CD14-positive monocyte (primary cell): ENCODE measurements at regions not wholly inside any gene's neighbourhood (a gene's known extent, or its start where the extent isn't known, plus 50 kb on each side); places are given as distances from the start of the nearest gene placed in this dataset.

Experiments
- DNase-seq, 3 donors: peaks; one replicate each; pipeline ENCODE4 v3.0.0-alpha.2; 2011 to 2022
- H2AFZ ChIP-seq: 2 replicates; pipeline ENCODE4 v1.6.0; 2012; ENCODE audit warnings: mild to moderate bottlenecking, low read depth, low read length, inconsistent platforms; ENCODE audit not compliant: insufficient read depth, poor library complexity, severe bottlenecking
- H3K27ac ChIP-seq, 2 donors: 1 replicate in 1 of 2; 2 replicates in 1 of 2; pipeline ENCODE4 v1.5.1; 2012 to 2013; ENCODE audit warnings: low read length in 2 of 2, control low read depth in 1 of 2, inconsistent platforms in 1 of 2, low read depth in 1 of 2, mild to moderate bottlenecking in 1 of 2
- H3K27me3 ChIP-seq, 2 donors: one replicate each; pipeline versions ENCODE4 v1.6.0 to v1.6.1; 2011 to 2013; ENCODE audit warnings: low read length in 2 of 2; ENCODE audit not compliant: control insufficient read depth in 2 of 2, insufficient read depth in 2 of 2
- H3K36me3 ChIP-seq, 2 donors: replicated peaks in 1 of 2; 1 replicate in 1 of 2; 2 replicates in 1 of 2; pipeline versions ENCODE4 v1.5.1 to v1.6.1; 2012 to 2013; ENCODE audit warnings: low read length in 2 of 2, control low read depth in 1 of 2, inconsistent platforms in 1 of 2, mild to moderate bottlenecking in 1 of 2; ENCODE audit not compliant: insufficient read depth in 2 of 2, control insufficient read depth in 1 of 2
- H3K4me1 ChIP-seq, 2 donors: 1 replicate in 1 of 2; 2 replicates in 1 of 2; pipeline versions ENCODE4 v1.5.1 to v1.6.1; 2012 to 2013; ENCODE audit warnings: low read length in 2 of 2, control low read depth in 1 of 2, inconsistent platforms in 1 of 2, mild to moderate bottlenecking in 1 of 2, moderate library complexity in 1 of 2; ENCODE audit not compliant: insufficient read depth in 2 of 2, control insufficient read depth in 1 of 2
- H3K4me2 ChIP-seq: replicated peaks from 2 replicates; pipeline ENCODE3; 2012; ENCODE audit warnings: low read length, moderate library complexity, mild to moderate bottlenecking; ENCODE audit not compliant: poor library complexity, severe bottlenecking; ENCODE audit errors: extremely low read depth
- H3K4me3 ChIP-seq, 3 experiments: fragments of 200-600 bp in 1 of 3; sonication (generic) in 1 of 3; replicated peaks in 1 of 3; 1 replicate in 2 of 3; 2 replicates in 1 of 3; pipeline ENCODE4 v1.5.1; 2011 to 2013; ENCODE audit warnings: low read length in 3 of 3, mild to moderate bottlenecking in 3 of 3, control low read depth in 2 of 3, low read depth in 2 of 3, inconsistent platforms in 1 of 3, moderate library complexity in 1 of 3
- H3K79me2 ChIP-seq: 2 replicates; pipeline ENCODE4 v1.6.0; 2012; ENCODE audit warnings: mild to moderate bottlenecking, control low read depth, inconsistent platforms, low read length, moderate library complexity; ENCODE audit not compliant: insufficient read depth
- H3K9ac ChIP-seq: 2 replicates; pipeline ENCODE4 v1.6.0; 2017; ENCODE audit warnings: low read length, mild to moderate bottlenecking; ENCODE audit not compliant: insufficient read depth, poor library complexity, severe bottlenecking
- H3K9me3 ChIP-seq, 2 donors: replicated peaks in 1 of 2; 1 replicate in 1 of 2; 2 replicates in 1 of 2; pipeline versions ENCODE4 v1.5.1 to v1.6.1; 2012 to 2013; ENCODE audit warnings: low read length in 2 of 2, control low read depth in 1 of 2; ENCODE audit not compliant: control insufficient read depth in 1 of 2, insufficient read depth in 1 of 2
- H4K20me1 ChIP-seq: 2 replicates; pipeline ENCODE4 v1.6.0; 2012; ENCODE audit warnings: mild to moderate bottlenecking, low read length, control low read depth, moderate library complexity; ENCODE audit not compliant: insufficient read depth
- H3K27ac Mint-ChIP-seq, 7 donors: one replicate each; pipeline ENCODE4 v1.8.0; 2020; ENCODE audit warnings: mild to moderate bottlenecking in 7 of 7, mixed read lengths in 7 of 7, moderate library complexity in 6 of 7, inconsistent platforms in 2 of 7
- H3K27me3 Mint-ChIP-seq, 3 donors: one replicate each; pipeline ENCODE4 v1.8.0; 2021 to 2022; ENCODE audit warnings: low read depth in 3 of 3, mild to moderate bottlenecking in 3 of 3, mixed read lengths in 3 of 3, moderate library complexity in 3 of 3, inconsistent platforms in 1 of 3
- H3K36me3 Mint-ChIP-seq, 2 donors: one replicate each; pipeline ENCODE4 v1.8.0; 2020; ENCODE audit warnings: mixed read lengths in 2 of 2, inconsistent platforms in 1 of 2, mild to moderate bottlenecking in 1 of 2
- H3K4me1 Mint-ChIP-seq: one replicate; pipeline ENCODE4 v1.8.0; 2020; ENCODE audit warnings: mild to moderate bottlenecking, mixed read lengths
- H3K4me3 Mint-ChIP-seq, 2 donors: one replicate each; pipeline ENCODE4 v1.8.0; 2020; ENCODE audit warnings: mild to moderate bottlenecking in 2 of 2, mixed read lengths in 2 of 2, moderate library complexity in 1 of 2
- H3K9me3 Mint-ChIP-seq, 7 donors: one replicate each; pipeline ENCODE4 v1.8.0; 2020 to 2022; ENCODE audit warnings: mixed read lengths in 7 of 7, mild to moderate bottlenecking in 6 of 7, moderate library complexity in 6 of 7, inconsistent platforms in 2 of 7
- WGBS: methylation state at CpG from one replicate; pipeline ENCODE4 v1.1.5; 2013; ENCODE audit warnings: missing lambda C conversion rate; ENCODE audit not compliant: insufficient coverage; 5-methylcytosine and 5-hydroxymethylcytosine counted together
- intact Hi-C, 2 donors: fragments of 100-400 bp; cut with micrococcal nuclease; formaldehyde crosslinking; loops; one replicate each; pipeline versions ENCODE4 v1.15.0 to v1.15.1; 2023
- TF ChIP-seq, protein P1 (sequence below): fragments of 200-600 bp; IDR thresholded peaks from one replicate; pipeline ENCODE4 v1.8.0; 2022; ENCODE audit warnings: antibody characterized with exemption, mild to moderate bottlenecking

DNA sequence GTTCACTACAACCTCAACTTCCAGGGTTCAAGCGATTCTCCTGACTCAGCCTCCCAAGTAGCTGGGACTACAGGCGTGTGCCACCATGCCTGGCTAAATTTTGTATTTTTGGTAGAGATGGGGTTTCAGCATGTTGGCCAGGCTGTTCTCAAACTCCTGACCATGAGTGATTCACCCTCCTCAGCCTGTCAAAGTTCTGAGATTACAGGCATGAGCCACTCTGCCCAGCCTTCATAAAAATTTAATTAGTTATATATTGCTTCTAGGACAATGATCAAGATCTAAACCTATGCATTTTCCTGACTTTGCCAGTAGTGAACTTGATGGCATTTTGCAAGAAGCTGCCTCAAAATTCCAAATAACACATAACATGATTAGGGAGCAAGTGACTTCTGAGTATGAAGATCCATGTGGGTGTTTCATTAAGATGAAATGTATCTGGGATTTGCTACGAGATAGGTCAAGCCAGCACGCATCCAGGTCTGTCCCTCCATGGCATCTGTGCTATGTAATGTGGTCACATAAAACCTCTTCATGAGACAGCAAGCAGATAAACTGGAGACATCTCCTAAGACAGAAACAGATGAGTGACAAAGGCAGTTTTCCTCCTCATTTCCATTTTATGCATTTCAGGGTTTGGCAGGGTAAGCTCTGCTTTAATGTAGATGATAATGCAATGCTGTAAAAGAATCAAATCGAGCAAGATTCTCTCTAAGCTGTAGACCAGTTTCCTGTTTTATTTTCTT lies 319.4 kb upstream of the ATP2B1 start:
- H3K27ac ChIP-seq: no peak overlapping the region
- no peaks in the 10 kb centered on the region for H3K4me1 ChIP-seq
- no peak overlapping the region for H3K4me3 ChIP-seq
- H4K20me1 ChIP-seq: no peaks in the 10 kb centered on the region
- H3K27me3 ChIP-seq: no peaks in the 10 kb centered on the region
- H3K4me3 Mint-ChIP-seq: no peak overlapping the region
- no peaks in the 10 kb centered on the region for H3K9me3 ChIP-seq
- no peaks in the 10 kb centered on the region for H3K36me3 ChIP-seq
- H3K36me3 Mint-ChIP-seq: no peaks in the 10 kb centered on the region
- peaks cover 0 to 2% (median 0%) of the 10 kb centered on the region in 7 donors for H3K9me3 Mint-ChIP-seq
- DNase-seq: no peak
- no peak overlapping the region for H3K27ac Mint-ChIP-seq
- no peak overlapping the region for H3K4me2 ChIP-seq
- no peaks in the 10 kb centered on the region for H3K4me1 Mint-ChIP-seq
- intact Hi-C loops: no loop called here
- no peaks in the 10 kb centered on the region for H3K27me3 Mint-ChIP-seq
- no peaks in the 10 kb centered on the region for H3K79me2 ChIP-seq
- no peak overlapping the region for H3K9ac ChIP-seq
- TF ChIP-seq, protein P1, sequence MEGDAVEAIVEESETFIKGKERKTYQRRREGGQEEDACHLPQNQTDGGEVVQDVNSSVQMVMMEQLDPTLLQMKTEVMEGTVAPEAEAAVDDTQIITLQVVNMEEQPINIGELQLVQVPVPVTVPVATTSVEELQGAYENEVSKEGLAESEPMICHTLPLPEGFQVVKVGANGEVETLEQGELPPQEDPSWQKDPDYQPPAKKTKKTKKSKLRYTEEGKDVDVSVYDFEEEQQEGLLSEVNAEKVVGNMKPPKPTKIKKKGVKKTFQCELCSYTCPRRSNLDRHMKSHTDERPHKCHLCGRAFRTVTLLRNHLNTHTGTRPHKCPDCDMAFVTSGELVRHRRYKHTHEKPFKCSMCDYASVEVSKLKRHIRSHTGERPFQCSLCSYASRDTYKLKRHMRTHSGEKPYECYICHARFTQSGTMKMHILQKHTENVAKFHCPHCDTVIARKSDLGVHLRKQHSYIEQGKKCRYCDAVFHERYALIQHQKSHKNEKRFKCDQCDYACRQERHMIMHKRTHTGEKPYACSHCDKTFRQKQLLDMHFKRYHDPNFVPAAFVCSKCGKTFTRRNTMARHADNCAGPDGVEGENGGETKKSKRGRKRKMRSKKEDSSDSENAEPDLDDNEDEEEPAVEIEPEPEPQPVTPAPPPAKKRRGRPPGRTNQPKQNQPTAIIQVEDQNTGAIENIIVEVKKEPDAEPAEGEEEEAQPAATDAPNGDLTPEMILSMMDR: no peak
- no peak overlapping the region for H2AFZ ChIP-seq
- WGBS: no CpG with 5 or more reads among the region's 5 CpGs

DNA sequence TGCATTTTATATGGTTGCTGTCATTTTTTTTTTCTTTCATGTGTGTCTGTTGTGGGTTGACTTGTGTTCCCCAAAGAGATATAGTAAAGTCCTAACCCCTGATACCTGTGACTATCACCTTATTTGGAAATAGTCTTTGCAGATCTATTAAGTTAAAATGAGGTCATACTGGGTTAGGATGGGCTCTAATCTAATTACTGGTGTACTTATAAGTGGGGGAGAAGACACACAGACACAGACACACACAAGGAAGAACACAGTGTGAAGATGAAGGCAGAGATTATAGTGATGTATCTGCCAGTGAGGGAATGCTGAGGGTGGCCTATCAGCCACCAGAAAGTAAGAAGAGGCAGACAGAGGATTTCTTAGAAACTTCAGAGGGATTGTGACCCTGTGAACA lies 318.4 kb upstream of the ATP2B1 start:
- Histone ChIP-seq H3K4me1 (no peaks in the 10 kb centered on the region), H3K9ac (no peak overlapping the region), H3K27ac (no peak overlapping the region), H3K27me3 (no peaks in the 10 kb centered on the region), H3K4me2 (no peak overlapping the region), H3K4me3 (no peak overlapping the region), H2AFZ (no peak overlapping the region), H3K79me2 (no peaks in the 10 kb centered on the region), H3K9me3 (no peaks in the 10 kb centered on the region), H3K36me3 (no peaks in the 10 kb centered on the region), H4K20me1 (no peaks in the 10 kb centered on the region)
- Mint-ChIP-seq H3K36me3 (no peaks in the 10 kb centered on the region), H3K4me3 (no peak overlapping the region), H3K27me3 (no peaks in the 10 kb centered on the region), H3K27ac (peak overlapping the region in 1 of 7 donors; percentile 48), H3K9me3 (peaks cover 0 to 2% (median 0%) of the 10 kb centered on the region in 7 donors), H3K4me1 (no peaks in the 10 kb centered on the region)
- intact Hi-C loops: no loop called here
- TF ChIP-seq, protein P1: no peak
- DNase-seq: no peak
